ENCODE measurements at regions not wholly inside any gene's neighbourhood (a gene's known extent, or its start where the extent isn't known, plus 50 kb on each side); places are given as distances from the start of the nearest gene placed in this dataset.

DNA sequence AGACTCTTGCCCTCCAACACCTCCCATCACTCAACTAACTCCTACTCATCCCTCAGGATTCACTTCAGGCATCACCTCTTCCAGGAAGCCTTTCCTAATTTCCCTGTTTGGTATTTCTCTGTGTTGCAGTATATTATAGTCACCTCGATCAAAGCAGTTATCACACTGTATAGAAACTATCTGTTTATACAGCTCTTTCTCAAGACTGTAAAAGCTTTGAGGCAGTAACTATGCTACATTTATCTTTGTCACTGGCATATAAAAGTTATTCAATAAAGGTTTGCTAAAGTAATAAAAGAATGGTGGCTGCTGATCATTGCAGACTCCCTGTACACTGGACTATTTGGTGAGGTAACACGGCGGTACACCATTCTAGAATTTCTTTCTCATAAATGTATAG, 284.9 kb downstream of the PAX3 start:
- H3K27me3 ChIP-seq (ENCODE audit: insufficient read depth, low read length): peaks cover 55% of the 10 kb centered on the region
- no peaks in the 10 kb centered on the region for H3K79me2 ChIP-seq (ENCODE audit: insufficient read depth, low read length)
- H3K4me1 ChIP-seq (ENCODE audit: control insufficient read depth in 1 of 2, insufficient read depth in 2 of 2, low read length in 2 of 2): no peaks in the 10 kb centered on the region
- H3K9ac ChIP-seq (ENCODE audit: low read length): no peak overlapping the region
- H3K4me2 ChIP-seq (ENCODE audit: low read length): no peak overlapping the region
- H3K9me2 ChIP-seq (ENCODE audit: insufficient read depth): no peaks in the 10 kb centered on the region
- no peaks in the 10 kb centered on the region for H3K36me3 ChIP-seq (ENCODE audit: control insufficient read depth in 1 of 2, insufficient read depth in 2 of 2, low read length in 2 of 2)
- TF ChIP-seq, protein P1, sequence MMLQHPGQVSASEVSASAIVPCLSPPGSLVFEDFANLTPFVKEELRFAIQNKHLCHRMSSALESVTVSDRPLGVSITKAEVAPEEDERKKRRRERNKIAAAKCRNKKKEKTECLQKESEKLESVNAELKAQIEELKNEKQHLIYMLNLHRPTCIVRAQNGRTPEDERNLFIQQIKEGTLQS (IDR thresholded peaks at IDR 0.05): no peak
- TF ChIP-seq ELF1 (IDR thresholded peaks at IDR 0.05; ENCODE audit: borderline replicate concordance, low read depth): no peak
- ChIA-PET RAD21 (ENCODE audit: low non-redundant PET in 1 of 2, low total read pairs in 2 of 2, uncharacterized antibody in 2 of 2, unreplicated experiment in 2 of 2) (no interaction called here), CTCF (no interaction called here), POLR2A (no interaction called here)
- H3K27ac ChIP-seq (ENCODE audit: low read depth, low read length): no peak overlapping the region
- H2AFZ ChIP-seq (ENCODE audit: low read depth, low read length, poor library complexity, severe bottlenecking): no peak overlapping the region
- no TSS peak for BruUV-seq (replicated peaks)
- no peaks in the 10 kb centered on the region for H4K20me1 ChIP-seq (ENCODE audit: insufficient read depth)
- no peak overlapping the region for H3K4me3 ChIP-seq (replicated peaks in 1 of 2; ENCODE audit: low read depth in 1 of 2, low read length in 2 of 2)
- intact Hi-C loops (cut with micrococcal nuclease): no loop called here
- DNase-seq (ENCODE audit: low read depth, low spot score): no peak
- no peaks in the 10 kb centered on the region for H3K9me3 ChIP-seq (ENCODE audit: control insufficient read depth in 1 of 2, insufficient read depth in 1 of 2, low read depth in 1 of 2, low read length in 2 of 2)
- ATAC-seq: no peak

DNA sequence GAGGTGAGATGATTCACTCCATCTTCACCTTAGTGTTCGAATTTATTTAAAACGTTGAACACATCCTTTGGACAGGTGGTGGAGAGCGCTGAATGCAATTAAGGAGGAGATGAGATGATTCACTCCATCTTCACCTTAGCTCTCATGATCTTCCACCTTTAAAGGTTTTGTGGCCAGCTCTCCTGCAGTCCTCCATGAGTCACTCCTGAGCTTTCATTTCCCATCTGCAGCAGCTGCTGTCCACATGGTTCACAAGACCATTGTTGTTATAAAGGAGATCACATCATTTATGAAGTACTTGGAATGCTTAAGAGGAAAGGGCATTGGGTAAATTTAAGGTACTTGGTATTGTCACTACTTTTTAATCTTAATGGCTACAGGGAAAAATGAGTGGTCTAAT, 298.5 kb downstream of the PAX3 start:
- no peak overlapping the region for H3K9ac ChIP-seq (ENCODE audit: low read length)
- H3K79me2 ChIP-seq (ENCODE audit: insufficient read depth, low read length): no peaks in the 10 kb centered on the region
- H3K9me3 ChIP-seq (ENCODE audit: control insufficient read depth in 1 of 2, insufficient read depth in 1 of 2, low read depth in 1 of 2, low read length in 2 of 2): no peaks in the 10 kb centered on the region
- no peaks in the 10 kb centered on the region for H4K20me1 ChIP-seq (ENCODE audit: insufficient read depth)
- H3K4me2 ChIP-seq (ENCODE audit: low read length): peak overlapping the region; percentile 37; the same call in 1 of the 2 replicates
- H3K4me3 ChIP-seq (replicated peaks in 1 of 2; ENCODE audit: low read depth in 1 of 2, low read length in 2 of 2): no peak overlapping the region
- intact Hi-C loops (cut with micrococcal nuclease): no loop called here
- no peak overlapping the region for H3K27ac ChIP-seq (ENCODE audit: low read depth, low read length)
- no peaks in the 10 kb centered on the region for H3K9me2 ChIP-seq (ENCODE audit: insufficient read depth)
- no peak for TF ChIP-seq EZH2phosphoT487 (IDR thresholded peaks at IDR 0.05; ENCODE audit: borderline replicate concordance)
- TF ChIP-seq, protein P2, sequence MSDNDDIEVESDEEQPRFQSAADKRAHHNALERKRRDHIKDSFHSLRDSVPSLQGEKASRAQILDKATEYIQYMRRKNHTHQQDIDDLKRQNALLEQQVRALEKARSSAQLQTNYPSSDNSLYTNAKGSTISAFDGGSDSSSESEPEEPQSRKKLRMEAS (IDR thresholded peaks at IDR 0.05): peak; percentile 39; the same call in 1 of the 2 replicates
- peak; percentile 26; the same call in 1 of the 2 replicates for TF ChIP-seq FOSL1 (IDR thresholded peaks at IDR 0.05; ENCODE audit: low read depth)
- no peak for TF ChIP-seq CEBPB (IDR thresholded peaks at IDR 0.05; ENCODE audit: low read depth)
- no peak for TF ChIP-seq EZH2 (IDR thresholded peaks at IDR 0.05)
- no peak for TF ChIP-seq POLR2A (IDR thresholded peaks at IDR 0.05; ENCODE audit: borderline replicate concordance, extremely low read depth, insufficient read depth, insufficient read length)
- TF ChIP-seq JUND (IDR thresholded peaks at IDR 0.05): peak; percentile 49
- no peak for TF ChIP-seq TCF7L2 (IDR thresholded peaks at IDR 0.05; ENCODE audit: borderline replicate concordance, extremely low read depth, insufficient read depth, insufficient read length)
- TF ChIP-seq, protein P3, sequence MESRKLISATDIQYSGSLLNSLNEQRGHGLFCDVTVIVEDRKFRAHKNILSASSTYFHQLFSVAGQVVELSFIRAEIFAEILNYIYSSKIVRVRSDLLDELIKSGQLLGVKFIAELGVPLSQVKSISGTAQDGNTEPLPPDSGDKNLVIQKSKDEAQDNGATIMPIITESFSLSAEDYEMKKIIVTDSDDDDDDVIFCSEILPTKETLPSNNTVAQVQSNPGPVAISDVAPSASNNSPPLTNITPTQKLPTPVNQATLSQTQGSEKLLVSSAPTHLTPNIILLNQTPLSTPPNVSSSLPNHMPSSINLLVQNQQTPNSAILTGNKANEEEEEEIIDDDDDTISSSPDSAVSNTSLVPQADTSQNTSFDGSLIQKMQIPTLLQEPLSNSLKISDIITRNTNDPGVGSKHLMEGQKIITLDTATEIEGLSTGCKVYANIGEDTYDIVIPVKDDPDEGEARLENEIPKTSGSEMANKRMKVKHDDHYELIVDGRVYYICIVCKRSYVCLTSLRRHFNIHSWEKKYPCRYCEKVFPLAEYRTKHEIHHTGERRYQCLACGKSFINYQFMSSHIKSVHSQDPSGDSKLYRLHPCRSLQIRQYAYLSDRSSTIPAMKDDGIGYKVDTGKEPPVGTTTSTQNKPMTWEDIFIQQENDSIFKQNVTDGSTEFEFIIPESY (IDR thresholded peaks at IDR 0.05; ENCODE audit: extremely low read depth, insufficient replicate concordance, low read length): no peak
- POLR2A ChIA-PET: no interaction called here
- peak; percentile 39 for DNase-seq (ENCODE audit: low read depth, low spot score)
- RAD21 ChIA-PET (ENCODE audit: low non-redundant PET in 1 of 2, low total read pairs in 2 of 2, uncharacterized antibody in 2 of 2, unreplicated experiment in 2 of 2): no interaction called here
- no TSS peak for BruUV-seq (replicated peaks)
- CTCF ChIA-PET: no interaction called here
- no peaks in the 10 kb centered on the region for H3K36me3 ChIP-seq (ENCODE audit: control insufficient read depth in 1 of 2, insufficient read depth in 2 of 2, low read length in 2 of 2)
- peaks cover 15 to 28% of the 10 kb centered on the region in 2 experiments for H3K4me1 ChIP-seq (ENCODE audit: control insufficient read depth in 1 of 2, insufficient read depth in 2 of 2, low read length in 2 of 2)
- peak; percentile 72 for ATAC-seq
- peaks cover 20% of the 10 kb centered on the region for H3K27me3 ChIP-seq (ENCODE audit: insufficient read depth, low read length)
- H2AFZ ChIP-seq (ENCODE audit: low read depth, low read length, poor library complexity, severe bottlenecking): no peak overlapping the region

All from HCT116 (cell line).